HG03196 (cell line): ENCODE measurements at regions not wholly inside any gene's neighbourhood (a gene's known extent, or its start where the extent isn't known, plus 50 kb on each side); places are given as distances from the start of the nearest gene placed in this dataset.

ENCODE experiments used
- ATAC-seq: cut with Tn5 transposase; IDR thresholded peaks from one replicate; pipeline ENCODE4 v1.9.1; 2021; ENCODE audit not compliant: unreplicated experiment

DNA sequence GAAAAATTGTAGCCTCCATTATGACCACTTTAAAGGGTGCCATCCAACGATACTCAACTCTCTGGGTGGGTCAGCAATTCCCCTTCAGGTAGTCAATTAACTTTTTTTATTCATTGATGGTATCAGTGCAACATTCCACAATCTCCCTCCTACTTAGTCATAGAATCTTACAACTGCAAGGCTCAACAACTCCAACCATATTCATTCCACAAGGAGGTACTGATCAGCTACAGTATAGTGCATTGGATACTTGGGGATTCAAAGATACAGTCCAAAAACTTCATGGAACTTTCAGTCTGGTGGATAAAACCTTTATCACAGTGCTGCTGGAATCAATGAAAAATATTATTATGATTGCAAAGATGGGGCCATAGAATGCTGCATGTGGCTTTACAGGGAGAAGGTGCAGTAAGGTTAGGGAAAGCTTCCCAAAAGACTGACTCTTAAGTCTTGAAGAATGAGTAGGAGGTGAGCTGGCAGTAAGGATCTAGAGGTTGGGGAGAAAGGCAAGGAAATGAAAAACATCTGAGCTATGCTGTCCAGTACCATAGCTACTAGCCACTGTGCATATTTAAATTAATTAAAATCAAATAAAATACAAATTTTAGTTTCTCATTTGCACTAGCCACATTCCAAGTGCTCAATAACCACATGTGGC, 314.7 kb upstream of the PRDM1 start:
- no peak for ATAC-seq

DNA sequence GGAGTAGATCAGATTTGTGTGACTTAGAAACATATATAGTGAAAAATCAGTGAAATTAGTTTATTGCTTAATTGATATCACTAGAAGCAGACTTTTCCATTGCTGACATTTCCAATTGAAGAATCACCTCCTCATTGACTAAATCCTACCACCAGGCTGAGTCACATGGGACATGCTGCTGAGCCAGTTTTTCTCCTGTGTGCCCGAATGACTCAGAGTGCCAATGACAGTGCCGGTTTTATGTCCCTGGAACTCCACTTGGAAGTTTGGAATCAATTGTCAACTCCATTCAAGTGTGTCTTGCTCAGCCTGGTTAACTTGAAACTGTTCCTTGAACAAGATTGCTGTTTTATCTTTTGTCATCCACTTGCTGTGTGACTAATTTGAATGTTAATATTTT, 316.1 kb upstream of the PRDM1 start:
- ATAC-seq = no peak

DNA sequence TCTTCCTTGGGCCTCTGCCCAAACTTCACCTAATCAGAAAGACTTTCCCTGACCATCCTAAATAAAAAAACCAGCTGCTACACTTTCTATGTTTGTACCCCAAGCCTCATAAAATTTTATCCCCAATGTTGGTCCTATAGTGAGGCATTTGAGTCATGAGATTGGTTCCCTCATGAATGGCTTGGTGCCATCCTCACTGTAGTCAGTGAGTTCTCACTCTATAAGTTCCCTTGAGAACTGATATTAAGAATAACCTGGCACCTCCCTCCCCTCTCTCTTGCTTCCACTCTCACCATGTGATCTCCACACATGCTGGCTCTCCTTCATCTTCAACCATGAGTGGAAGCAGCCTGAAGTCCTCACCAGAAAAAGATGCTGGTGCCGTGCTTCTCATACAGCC, 316.9 kb upstream of the PRDM1 start:
- ATAC-seq = no peak

- no peak for ATAC-seq
Measured at GRCh38 chr6:105767541-105767940, 318.6 kb upstream of the PRDM1 start.

DNA sequence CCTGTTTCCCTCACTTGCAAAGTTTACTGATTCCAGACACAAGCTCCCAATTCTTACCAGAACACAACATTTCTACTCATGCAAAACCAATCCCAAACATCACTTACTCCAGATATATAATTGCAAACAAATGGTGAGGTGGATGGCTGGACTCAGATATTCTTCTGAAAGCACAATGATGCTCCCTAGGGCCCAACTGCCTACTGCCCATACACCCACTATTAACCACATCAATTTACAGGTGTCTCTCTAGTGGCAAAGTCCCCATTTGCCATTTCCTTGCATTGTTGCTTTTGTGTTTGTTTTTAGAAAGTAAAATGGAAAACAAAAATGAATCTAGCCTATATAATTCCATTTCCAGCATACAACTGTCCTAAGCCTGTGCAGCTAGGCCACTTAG, 320.9 kb upstream of the PRDM1 start:
- no peak for ATAC-seq

GRCh38 chr6:105764315-105764714, 321.8 kb upstream of the PRDM1 start:
- ATAC-seq = no peak

GRCh38 chr6:105763866-105764265, 322.3 kb upstream of the PRDM1 start:
- ATAC-seq = no peak

- ATAC-seq = no peak
Measured at GRCh38 chr6:105760746-105761145, 325.4 kb upstream of the PRDM1 start.

- ATAC-seq = no peak
Measured at GRCh38 chr6:105759946-105760345, 326.2 kb upstream of the PRDM1 start.

- no peak for ATAC-seq
Measured at GRCh38 chr6:105759015-105759414, 327.1 kb upstream of the PRDM1 start.

DNA sequence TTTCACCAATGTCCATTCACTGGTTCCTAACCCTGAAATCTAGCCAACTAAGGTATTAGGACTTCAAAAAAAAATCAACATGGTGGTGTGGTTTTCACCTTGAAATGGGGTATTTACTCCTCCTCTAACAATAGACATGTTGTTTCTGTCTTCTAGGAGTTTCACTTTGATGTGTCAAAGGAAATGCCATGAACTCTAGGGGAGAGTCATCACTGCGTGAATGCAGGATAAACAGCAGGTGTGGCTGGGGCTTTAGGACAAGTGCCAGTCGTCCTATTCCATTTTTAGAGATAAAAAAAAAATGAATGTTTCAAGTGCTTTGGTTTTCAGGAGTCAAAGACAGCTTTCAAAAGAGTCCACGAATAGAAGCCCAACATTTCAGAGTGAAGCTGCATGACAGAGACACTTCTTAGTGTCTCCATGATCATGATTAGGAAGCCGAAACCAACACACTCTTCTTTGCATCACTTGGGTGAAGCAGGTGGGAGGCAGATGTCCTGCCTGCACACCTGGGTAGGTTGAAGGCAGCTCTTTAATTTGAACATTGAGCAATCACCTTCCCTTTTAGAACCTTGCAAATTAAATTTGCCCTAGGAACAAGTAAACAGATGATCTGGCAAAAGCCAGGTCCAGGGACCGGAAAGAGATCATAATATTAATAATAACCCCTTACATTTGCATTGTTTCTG, 328.5 kb upstream of the PRDM1 start:
- peak; percentile 95 for ATAC-seq

- ATAC-seq = no peak
Measured at GRCh38 chr6:105755885-105756284, 330.3 kb upstream of the PRDM1 start.

DNA sequence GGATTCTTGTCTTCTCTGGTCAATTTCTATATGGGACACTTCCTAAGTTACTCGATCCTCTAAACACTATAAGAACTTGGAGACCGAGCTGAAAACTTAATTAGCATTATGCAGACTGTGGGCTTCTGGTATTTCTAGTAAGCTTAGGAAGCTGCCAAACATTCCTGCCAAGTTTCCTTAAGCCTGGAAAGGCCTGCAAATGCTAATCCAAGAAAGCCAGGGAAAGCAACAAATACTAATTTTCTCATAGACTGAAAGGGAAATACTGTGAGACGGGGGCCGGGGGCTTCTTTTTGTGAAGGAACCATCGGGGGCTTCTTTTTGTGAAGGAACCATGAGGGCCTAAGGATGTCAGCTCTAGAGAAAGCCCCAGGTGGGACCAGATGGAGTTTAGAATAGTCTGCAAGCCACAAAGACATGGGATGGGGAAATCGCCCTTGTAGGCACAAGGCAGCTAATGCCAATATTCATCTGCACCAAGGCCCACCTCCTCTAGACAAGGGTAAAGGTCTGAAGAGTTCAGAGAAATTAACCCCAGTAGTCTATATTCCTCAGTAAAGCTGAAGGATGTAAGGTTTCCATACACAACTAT, 332.4 kb upstream of the PRDM1 start:
- no peak for ATAC-seq

DNA sequence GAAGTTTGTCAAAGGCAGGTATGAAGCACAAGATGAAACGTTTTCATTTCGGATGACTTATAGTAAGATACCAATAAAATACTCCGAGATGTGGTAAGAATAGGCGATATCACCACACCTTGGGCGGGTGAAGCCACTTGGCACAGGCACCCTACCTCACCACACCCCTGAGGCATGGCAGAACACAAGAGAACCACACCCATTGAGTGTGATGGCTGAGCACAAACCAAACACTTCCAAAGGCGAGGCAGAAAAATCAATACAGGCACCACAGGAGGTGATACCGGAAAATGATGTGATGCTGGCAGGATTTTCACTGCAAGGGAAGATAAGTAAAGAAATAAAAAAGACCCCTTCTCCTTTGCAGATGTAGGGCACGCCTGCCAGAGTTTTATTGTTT, 332.9 kb upstream of the PRDM1 start:
- ATAC-seq = no peak

DNA sequence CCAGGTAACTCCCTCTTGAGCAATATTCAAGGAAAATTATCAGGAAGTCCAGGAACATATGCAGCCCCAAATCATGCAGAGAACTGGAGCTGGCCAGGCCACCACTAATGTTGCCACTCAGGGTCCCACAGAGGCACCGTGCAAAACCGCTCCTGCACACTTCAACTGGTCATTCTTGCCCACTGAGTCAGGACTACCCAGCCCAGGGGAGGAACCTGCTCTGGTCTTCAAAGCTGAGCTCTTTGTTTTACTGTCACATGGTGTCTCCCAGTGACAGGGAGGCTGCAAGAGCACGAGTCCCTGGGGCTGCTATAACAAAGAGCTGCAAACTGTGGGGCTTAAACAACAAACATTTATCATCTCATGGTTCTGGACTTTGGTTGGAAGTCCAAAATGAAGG, 336.0 kb upstream of the PRDM1 start:
- ATAC-seq = no peak

GRCh38 chr6:105748737-105749161, 337.4 kb upstream of the PRDM1 start:
- no peak for ATAC-seq

DNA sequence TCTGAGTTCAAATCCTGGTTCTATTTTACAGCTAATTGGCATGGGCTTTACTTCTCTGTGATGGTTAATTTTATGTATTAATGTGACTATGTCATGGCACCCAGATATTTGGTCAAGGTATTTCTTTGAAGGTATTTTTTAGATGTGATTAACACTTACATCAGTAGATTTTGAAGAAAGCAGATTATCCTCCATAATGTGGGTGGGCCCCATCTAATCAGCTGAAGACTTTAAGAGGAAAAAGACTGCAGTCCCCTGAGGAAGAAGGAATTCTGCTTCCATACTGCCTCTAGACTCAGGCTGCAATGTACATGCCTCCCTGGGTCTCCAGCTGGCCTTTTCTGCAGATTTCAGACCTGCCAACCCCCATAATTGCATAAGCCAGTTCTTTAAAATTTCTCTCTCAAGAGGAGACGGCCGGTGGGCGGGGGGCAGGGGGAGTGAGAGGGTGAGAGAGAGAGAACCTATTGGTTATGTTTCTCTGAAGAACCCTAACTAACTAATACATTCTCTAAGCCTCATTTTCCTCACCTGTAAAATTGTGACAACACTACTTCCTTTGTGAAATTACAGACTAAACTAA, 338.2 kb upstream of the PRDM1 start:
- no peak for ATAC-seq

- ATAC-seq = no peak
Measured at GRCh38 chr6:105746509-105746908, 339.6 kb upstream of the PRDM1 start.

GRCh38 chr6:105746130-105746505, 340.0 kb upstream of the PRDM1 start:
- no peak for ATAC-seq

GRCh38 chr6:105745464-105746129, 340.5 kb upstream of the PRDM1 start:
- no peak for ATAC-seq

- no peak for ATAC-seq
Measured at GRCh38 chr6:105744815-105745214, 341.3 kb upstream of the PRDM1 start.
